MCF 10A (cell line): ENCODE measurements at regions not wholly inside any gene's neighbourhood (a gene's known extent, or its start where the extent isn't known, plus 50 kb on each side); places are given as distances from the start of the nearest gene placed in this dataset.
A peak's percentile ranks its signal among the peaks of the same experiment; 100 is the strongest.

Experiments used
- BruUV-seq: library from RNA; stranded (reverse); fragments of 400-500 nt; replicated peaks from 2 replicates; lab custom pipeline; 2021; lab: Mats Ljungman, UMichigan
- CTCF ChIA-PET: fragments of 300-600 bp; sonication (Branson Sonifier 250); formaldehyde crosslinking; extraction: SDS; loops from one replicate; lab custom pipeline; 2021; ENCODE audit warnings: antibody characterized with exemption, inconsistent platforms; lab: Yijun Ruan, JAX
- POLR2A ChIA-PET: fragments of 300-600, 350-650 bp; sonication (Branson Sonifier 250); formaldehyde crosslinking; extraction: SDS; loops from one replicate; lab custom pipeline; 2020; ENCODE audit warnings: antibody characterized with exemption, inconsistent platforms; lab: Yijun Ruan, JAX
- DNase-seq: peaks from one replicate; pipeline ENCODE4 v3.0.0-alpha.2; 2018; ENCODE audit not compliant: unreplicated experiment
- H3K27ac Mint-ChIP-seq: one replicate; pipeline ENCODE4 v1.8.0; 2022; ENCODE audit warnings: mild to moderate bottlenecking, low read depth, mixed read lengths; ENCODE audit not compliant: unreplicated experiment
- H3K27me3 Mint-ChIP-seq: one replicate; pipeline ENCODE4 v1.8.0; 2022; ENCODE audit warnings: mixed read lengths; ENCODE audit not compliant: insufficient read depth, unreplicated experiment
- H3K36me3 Mint-ChIP-seq: one replicate; pipeline ENCODE4 v1.8.0; 2022; ENCODE audit warnings: mild to moderate bottlenecking, moderate library complexity, mixed read lengths; ENCODE audit not compliant: insufficient read depth, unreplicated experiment
- H3K4me1 Mint-ChIP-seq: one replicate; pipeline ENCODE4 v1.8.0; 2022; ENCODE audit warnings: mixed read lengths; ENCODE audit not compliant: insufficient read depth, unreplicated experiment
- H3K4me3 Mint-ChIP-seq: one replicate; pipeline ENCODE4 v1.8.0; 2022; ENCODE audit warnings: mild to moderate bottlenecking, moderate library complexity, mixed read lengths; ENCODE audit not compliant: unreplicated experiment
- H3K9me3 Mint-ChIP-seq: one replicate; pipeline ENCODE4 v1.8.0; 2022; ENCODE audit warnings: mixed read lengths; ENCODE audit not compliant: unreplicated experiment
- intact Hi-C: fragments of 100-400 bp; cut with micrococcal nuclease; formaldehyde crosslinking; loops from 2 replicates; pipeline ENCODE4 v1.14.1; 2022
- TF ChIP-seq, protein P1 (sequence below): fragments of 200-600 bp; IDR thresholded peaks from one replicate; pipeline ENCODE4 v1.8.0; 2022; ENCODE audit warnings: antibody characterized with exemption, mild to moderate bottlenecking; ENCODE audit not compliant: unreplicated experiment

DNA sequence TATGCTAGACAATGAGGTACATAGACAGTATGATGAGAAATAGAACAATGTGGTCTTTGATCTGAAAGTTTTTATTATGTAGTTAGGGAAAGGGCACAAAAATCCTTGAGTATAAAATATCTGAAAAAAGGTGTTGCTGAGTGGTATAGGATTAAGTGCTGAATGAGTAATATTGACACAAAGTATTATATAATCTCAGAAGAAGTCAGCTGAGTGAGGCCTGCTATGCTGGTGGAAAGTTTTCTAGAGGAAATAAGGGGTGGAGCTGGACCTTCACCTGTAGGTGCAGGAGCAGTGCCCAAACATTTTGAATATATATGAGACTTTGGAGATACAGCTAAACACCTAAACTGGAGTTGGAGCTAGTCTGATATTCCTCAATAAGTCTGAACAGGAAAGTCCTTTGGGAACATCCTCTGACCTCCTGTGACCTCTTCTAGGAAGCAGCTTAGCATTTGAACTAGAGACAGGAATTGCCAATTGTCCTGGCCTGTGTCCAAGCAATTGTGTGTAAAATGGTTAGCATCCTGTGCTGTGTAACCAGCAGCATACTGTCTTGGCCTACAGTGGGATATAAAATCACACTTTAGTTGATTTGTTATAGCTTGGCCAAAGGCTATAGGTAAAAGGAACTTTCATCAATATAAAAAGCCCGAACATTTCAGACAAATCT, 285.3 kb downstream of the ANKRD50 start:
- BruUV-seq = no TSS peak
- peak; percentile 42 for DNase-seq
- H3K4me1 Mint-ChIP-seq = peaks cover 20% of the 10 kb centered on the region
- TF ChIP-seq, protein P1, sequence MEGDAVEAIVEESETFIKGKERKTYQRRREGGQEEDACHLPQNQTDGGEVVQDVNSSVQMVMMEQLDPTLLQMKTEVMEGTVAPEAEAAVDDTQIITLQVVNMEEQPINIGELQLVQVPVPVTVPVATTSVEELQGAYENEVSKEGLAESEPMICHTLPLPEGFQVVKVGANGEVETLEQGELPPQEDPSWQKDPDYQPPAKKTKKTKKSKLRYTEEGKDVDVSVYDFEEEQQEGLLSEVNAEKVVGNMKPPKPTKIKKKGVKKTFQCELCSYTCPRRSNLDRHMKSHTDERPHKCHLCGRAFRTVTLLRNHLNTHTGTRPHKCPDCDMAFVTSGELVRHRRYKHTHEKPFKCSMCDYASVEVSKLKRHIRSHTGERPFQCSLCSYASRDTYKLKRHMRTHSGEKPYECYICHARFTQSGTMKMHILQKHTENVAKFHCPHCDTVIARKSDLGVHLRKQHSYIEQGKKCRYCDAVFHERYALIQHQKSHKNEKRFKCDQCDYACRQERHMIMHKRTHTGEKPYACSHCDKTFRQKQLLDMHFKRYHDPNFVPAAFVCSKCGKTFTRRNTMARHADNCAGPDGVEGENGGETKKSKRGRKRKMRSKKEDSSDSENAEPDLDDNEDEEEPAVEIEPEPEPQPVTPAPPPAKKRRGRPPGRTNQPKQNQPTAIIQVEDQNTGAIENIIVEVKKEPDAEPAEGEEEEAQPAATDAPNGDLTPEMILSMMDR = no peak
- no peaks in the 10 kb centered on the region for H3K36me3 Mint-ChIP-seq
- H3K9me3 Mint-ChIP-seq = no peaks in the 10 kb centered on the region
- H3K4me3 Mint-ChIP-seq = no peak overlapping the region
- intact Hi-C loops = no loop called here
- no peak overlapping the region for H3K27ac Mint-ChIP-seq
- CTCF ChIA-PET = interaction anchor here (0.6 to 1.0 kb wide), 2 partner anchors 28 to 856 kb away, joined by 3 read pairs; no protein-coding TSS in a partner anchor
- POLR2A ChIA-PET = no interaction called here
- H3K27me3 Mint-ChIP-seq = no peaks in the 10 kb centered on the region

DNA sequence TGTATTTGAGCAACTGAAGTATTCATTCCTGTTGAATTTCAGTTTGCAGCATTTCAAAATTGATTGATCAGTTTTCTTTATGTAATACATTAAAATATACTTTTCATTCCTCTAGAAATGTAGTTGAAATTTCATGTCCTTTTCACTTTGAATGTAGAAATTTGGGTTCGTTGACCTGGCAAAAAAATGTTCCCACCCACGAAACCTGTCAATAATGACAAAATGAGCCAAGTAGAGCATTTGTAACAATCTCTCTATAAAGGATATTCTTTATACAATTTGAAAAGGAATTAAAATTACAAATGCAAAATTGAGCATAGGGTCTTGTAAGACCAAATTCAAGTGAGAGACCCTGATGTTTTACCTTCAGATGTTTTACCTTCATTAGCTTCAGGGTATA, 283.9 kb downstream of the ANKRD50 start:
- no peaks in the 10 kb centered on the region for H3K36me3 Mint-ChIP-seq
- no TSS peak for BruUV-seq
- ChIA-PET CTCF (no interaction called here), POLR2A (interaction anchor here (0.6 kb wide), 1 partner anchor 284 kb away, joined by 3 read pairs; the partner anchor contains the start of gene ANKRD50)
- TF ChIP-seq, protein P1 = no peak
- H3K27me3 Mint-ChIP-seq = no peaks in the 10 kb centered on the region
- H3K4me1 Mint-ChIP-seq = peaks cover 29% of the 10 kb centered on the region
- no peak overlapping the region for H3K4me3 Mint-ChIP-seq
- DNase-seq = no peak
- H3K27ac Mint-ChIP-seq = no peak overlapping the region
- intact Hi-C loops = no loop called here
- no peaks in the 10 kb centered on the region for H3K9me3 Mint-ChIP-seq

GRCh38 chr4:124429746-124430250, 282.7 kb downstream of the ANKRD50 start:
- no peak overlapping the region for H3K4me3 Mint-ChIP-seq
- ChIA-PET POLR2A (no interaction called here), CTCF (no interaction called here)
- peak overlapping the region; percentile 36 for H3K27ac Mint-ChIP-seq
- no peak for DNase-seq
- TF ChIP-seq, protein P1 = no peak
- peaks cover 29% of the 10 kb centered on the region for H3K4me1 Mint-ChIP-seq
- no peaks in the 10 kb centered on the region for H3K36me3 Mint-ChIP-seq
- H3K9me3 Mint-ChIP-seq = no peaks in the 10 kb centered on the region
- no TSS peak for BruUV-seq
- H3K27me3 Mint-ChIP-seq = no peaks in the 10 kb centered on the region
- intact Hi-C loops = no loop called here

- ChIA-PET POLR2A (interaction anchor here (0.9 kb wide), 1 partner anchor 670 kb away, joined by 3 read pairs; no protein-coding TSS in a partner anchor), CTCF (no interaction called here)
- Mint-ChIP-seq H3K9me3 (no peaks in the 10 kb centered on the region), H3K27ac (peak overlapping the region; percentile 24), H3K4me3 (no peak overlapping the region), H3K4me1 (peaks cover 39% of the 10 kb centered on the region), H3K36me3 (no peaks in the 10 kb centered on the region), H3K27me3 (no peaks in the 10 kb centered on the region)
- intact Hi-C loops = no loop called here
- TF ChIP-seq, protein P1 = no peak
- DNase-seq = no peak
- no TSS peak for BruUV-seq
Measured at GRCh38 chr4:124431653-124432192, 280.8 kb downstream of the ANKRD50 start.
